A549 (cell line): ENCODE measurements at regions not wholly inside any gene's neighbourhood (a gene's known extent, or its start where the extent isn't known, plus 50 kb on each side); places are given as distances from the start of the nearest gene placed in this dataset.

ENCODE experiments used
- ATAC-seq, 2 experiments: fragments of 200-7000 bp in 1 of 2; fragments of >200 bp in 1 of 2; cut with Nextera tagmentation in 1 of 2; cut with Tn5 transposase in 1 of 2; 3 replicates each; pipeline versions ENCODE4 v1.8.0 to v1.9.1; 2018 to 2020; ENCODE audit warnings: mild to moderate bottlenecking in 1 of 2, moderate library complexity in 1 of 2
- CTCF ChIA-PET: fragments of 300-600 bp; sonication (Branson Sonifier 250); formaldehyde crosslinking; extraction: SDS; loops from one replicate; lab custom pipeline; 2021; ENCODE audit warnings: antibody characterized with exemption, inconsistent platforms; lab: Yijun Ruan, JAX
- POLR2A ChIA-PET: fragments of 350-600 bp; formaldehyde crosslinking; extraction: SDS; loops from one replicate; lab custom pipeline; 2021; ENCODE audit warnings: antibody characterized with exemption, inconsistent platforms; lab: Yijun Ruan, JAX
- DNase-seq, 2 experiments: peaks; one replicate each; pipeline versions ENCODE4 v3.0.0 to v3.0.0-alpha.2; 2011 to 2016; ENCODE audit warnings: low read depth in 1 of 2, low spot score in 1 of 2
- FAIRE-seq: peaks from 2 replicates; lab custom pipeline; 2011; peaks lifted over from hg19 to GRCh38; lab: Jason Lieb, UNC
- H3K27ac ChIP-seq, 2 experiments: fragments of >200 bp; sonication (Bioruptor Twin); formaldehyde crosslinking; 3 replicates each; pipeline ENCODE4 v1.5.1; 2016 to 2017
- H3K4me1 ChIP-seq: fragments of >200 bp; sonication (Bioruptor Twin); formaldehyde crosslinking; 3 replicates; pipeline ENCODE4 v1.6.1; 2016
- H3K4me2 ChIP-seq: fragments of >200 bp; sonication (Bioruptor Twin); formaldehyde crosslinking; 3 replicates; pipeline ENCODE4 v1.6.1; 2016
- H3K4me3 ChIP-seq: fragments of >200 bp; sonication (Bioruptor Twin); formaldehyde crosslinking; 3 replicates; pipeline ENCODE4 v1.5.1; 2016
- H3K9me3 ChIP-seq: fragments of >200 bp; sonication (Bioruptor Twin); formaldehyde crosslinking; 3 replicates; pipeline ENCODE4 v1.6.1; 2016
- BCL3 ChIP-seq: fragments of >200 bp; sonication (Bioruptor Twin); formaldehyde crosslinking; IDR thresholded peaks from 3 replicates; pipeline ENCODE4 v1.6.1; 2016
- BHLHE40 ChIP-seq: IDR thresholded peaks from 2 replicates; pipeline ENCODE4 v1.6.1; 2012; ENCODE audit warnings: low read depth, low read length, inconsistent platforms
- EHMT2 ChIP-seq: fragments of 200-600 bp; sonication (generic); IDR thresholded peaks from 2 replicates; pipeline ENCODE4 v1.6.1; 2016; ENCODE audit warnings: antibody characterized with exemption, low read depth, mild to moderate bottlenecking, moderate library complexity
- EP300 ChIP-seq, 2 experiments: fragments of >200 bp; sonication (Bioruptor Twin); formaldehyde crosslinking; IDR thresholded peaks; 2 replicates in 1 of 2; 3 replicates in 1 of 2; pipeline ENCODE4 v1.6.1; 2016 to 2017
- FOSL2 ChIP-seq, 2 experiments: fragments of 450-650 bp in 1 of 2; fragments of >200 bp in 1 of 2; sonication (Bioruptor Twin) in 1 of 2; formaldehyde crosslinking; IDR thresholded peaks; 2 replicates each; pipeline versions ENCODE4 v1.5.0 to v1.6.1; 2016 to 2020; ENCODE audit warnings: mild to moderate bottlenecking in 1 of 2, moderate library complexity in 1 of 2
- HEYL ChIP-seq: fragments of 250-450 bp; sonication (Bioruptor Pico); IDR thresholded peaks from 2 replicates; pipeline ENCODE4 v1.8.0; 2021; ENCODE audit warnings: mild to moderate bottlenecking, moderate library complexity
- HOXB13 ChIP-seq: fragments of 250-450 bp; sonication (Bioruptor Pico); IDR thresholded peaks from 2 replicates; pipeline ENCODE4 v1.5.0; 2020; ENCODE audit warnings: low read depth, mild to moderate bottlenecking, moderate library complexity
- JUN ChIP-seq, 2 experiments: fragments of >200 bp; sonication (Bioruptor Twin); formaldehyde crosslinking; IDR thresholded peaks; 2 replicates in 1 of 2; 3 replicates in 1 of 2; pipeline ENCODE4 v1.6.1; 2016 to 2017
- MAX ChIP-seq: IDR thresholded peaks from 2 replicates; pipeline ENCODE4 v1.6.1; 2012
- MYC ChIP-seq: IDR thresholded peaks from 2 replicates; pipeline ENCODE4 v1.6.1; 2012; ENCODE audit warnings: mild to moderate bottlenecking, inconsistent platforms, low read length, improper control_type of control experiment, borderline replicate concordance
- NPAS2 ChIP-seq: fragments of 250-450 bp; sonication (Bioruptor Pico); IDR thresholded peaks from 2 replicates; pipeline ENCODE4 v1.8.0; 2022; ENCODE audit warnings: mild to moderate bottlenecking, moderate library complexity, borderline replicate concordance
- NR3C1 ChIP-seq: fragments of >200 bp; sonication (Bioruptor Twin); formaldehyde crosslinking; IDR thresholded peaks from 3 replicates; pipeline ENCODE4 v1.6.1; 2017
- POLR2A ChIP-seq: IDR thresholded peaks from 2 replicates; pipeline ENCODE4 v1.6.1; 2012; ENCODE audit warnings: mild to moderate bottlenecking, low read length
- RAD21 ChIP-seq, 2 experiments: fragments of >200 bp in 1 of 2; sonication (Bioruptor Twin) in 1 of 2; formaldehyde crosslinking in 1 of 2; IDR thresholded peaks in 1 of 2; conservative IDR thresholded peaks in 1 of 2; 2 replicates in 1 of 2; 3 replicates in 1 of 2; pipeline ENCODE4 v1.6.1; 2012 to 2018; ENCODE audit warnings: inconsistent platforms in 1 of 2
- RARB ChIP-seq: fragments of 250-450 bp; sonication (Bioruptor Pico); IDR thresholded peaks from 2 replicates; pipeline ENCODE4 v1.8.0; 2021; ENCODE audit warnings: mild to moderate bottlenecking, moderate library complexity
- ZFP36 ChIP-seq: fragments of 450-650 bp; IDR thresholded peaks from 2 replicates; pipeline ENCODE4 v1.6.1; 2014; ENCODE audit warnings: borderline replicate concordance; ENCODE audit not compliant: partially characterized antibody
- WGBS: methylation state at CpG from one replicate; pipeline ENCODE4 v1.1.6; 2017; ENCODE audit errors: missing lambda C conversion rate; 5-methylcytosine and 5-hydroxymethylcytosine counted together
- TF ChIP-seq, protein P1 (sequence below): fragments of 150-350 bp; IDR thresholded peaks from 2 replicates; pipeline ENCODE4 v1.6.1; 2014; ENCODE audit warnings: low read depth, mild to moderate bottlenecking, low read length
- TF ChIP-seq, protein P2 (sequence below): fragments of 250-450 bp; sonication (Bioruptor Pico); IDR thresholded peaks from 2 replicates; pipeline ENCODE4 v1.5.0; 2021; ENCODE audit warnings: mild to moderate bottlenecking, moderate library complexity, borderline replicate concordance
- TF ChIP-seq, protein P3 (sequence below): fragments of 200-600 bp; sonication (generic); IDR thresholded peaks from 2 replicates; pipeline ENCODE4 v1.6.1; 2016; ENCODE audit warnings: antibody characterized with exemption, mild to moderate bottlenecking, moderate library complexity

DNA sequence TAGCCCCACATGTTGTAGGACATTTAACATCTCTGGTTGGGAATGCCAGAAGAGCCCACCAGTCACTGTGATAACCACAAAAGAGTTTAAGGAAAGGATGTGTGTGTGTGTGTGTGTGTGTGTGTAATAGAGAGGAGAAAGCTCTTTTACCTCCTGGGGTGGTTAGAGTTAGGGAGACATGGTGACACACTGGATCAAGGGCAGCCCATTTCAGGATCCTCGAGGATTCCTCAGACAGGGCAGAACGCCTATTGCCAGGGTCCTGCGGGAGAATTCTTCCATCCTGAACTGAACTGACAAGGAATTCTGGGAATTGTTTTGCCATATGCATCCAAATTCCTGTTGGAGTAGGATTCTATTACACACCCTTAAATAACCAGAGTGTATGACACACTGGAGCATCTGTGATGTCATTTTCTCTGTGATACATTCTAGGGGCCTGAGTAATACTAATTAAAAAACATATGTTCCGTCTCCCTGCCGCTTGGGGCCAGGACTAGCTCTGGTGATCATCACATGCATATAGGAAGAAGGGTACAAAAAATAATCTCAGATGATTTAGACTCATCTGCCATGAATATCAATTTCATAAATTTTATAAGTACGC is 156.4 kb upstream of the MMADHC start:
- H3K4me1 ChIP-seq: peaks cover 33% of the 10 kb centered on the region
- peak overlapping the region; percentile 52 to 70 for H3K27ac ChIP-seq
- no peak for FAIRE-seq
- ChIA-PET CTCF (no interaction called here), POLR2A (no interaction called here)
- H3K4me2 ChIP-seq: peak overlapping the region; percentile 49; the same call in 2 of the 3 replicates
- peak; percentile 56 to 73; a peak in 5 of 6 replicates for ATAC-seq
- TF ChIP-seq POLR2A (no peak), JUN (IDR thresholded peaks at IDR 0.05) (no peak), NR3C1 (no peak), EP300 (IDR thresholded peaks at IDR 0.05) (no peak), FOSL2 (IDR thresholded peaks at IDR 0.05) (no peak), FOSL2 (CRISPR knock-in tag; IDR thresholded peaks at IDR 0.05) (peak; percentile 59)
- TF ChIP-seq, protein P1, sequence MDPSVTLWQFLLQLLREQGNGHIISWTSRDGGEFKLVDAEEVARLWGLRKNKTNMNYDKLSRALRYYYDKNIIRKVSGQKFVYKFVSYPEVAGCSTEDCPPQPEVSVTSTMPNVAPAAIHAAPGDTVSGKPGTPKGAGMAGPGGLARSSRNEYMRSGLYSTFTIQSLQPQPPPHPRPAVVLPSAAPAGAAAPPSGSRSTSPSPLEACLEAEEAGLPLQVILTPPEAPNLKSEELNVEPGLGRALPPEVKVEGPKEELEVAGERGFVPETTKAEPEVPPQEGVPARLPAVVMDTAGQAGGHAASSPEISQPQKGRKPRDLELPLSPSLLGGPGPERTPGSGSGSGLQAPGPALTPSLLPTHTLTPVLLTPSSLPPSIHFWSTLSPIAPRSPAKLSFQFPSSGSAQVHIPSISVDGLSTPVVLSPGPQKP: no peak
- no peaks in the 10 kb centered on the region for H3K9me3 ChIP-seq
- DNase-seq: peak in 1 of 2 experiments; percentile 57
- H3K4me3 ChIP-seq: no peak overlapping the region
- 77% methylated on average over 6 of the region's 6 CpGs for WGBS

GRCh38 chr2:149741646-149742045 is 154.1 kb upstream of the MMADHC start:
- no peak for TF ChIP-seq NPAS2 (CRISPR knock-in tag)
- TF ChIP-seq, all 56 proteins: peak for 0
- ChIA-PET POLR2A (no interaction called here), CTCF (no interaction called here)
- Histone ChIP-seq H3K27ac (no peak overlapping the region), H3K9me3 (no peaks in the 10 kb centered on the region), H3K4me2 (no peak overlapping the region), H3K4me1 (peaks cover 26% of the 10 kb centered on the region), H3K4me3 (no peak overlapping the region)
- 95% methylated on average over 1 of the region's 1 CpG for WGBS
- no peak for FAIRE-seq
- no peak for ATAC-seq
- no peak for DNase-seq

DNA sequence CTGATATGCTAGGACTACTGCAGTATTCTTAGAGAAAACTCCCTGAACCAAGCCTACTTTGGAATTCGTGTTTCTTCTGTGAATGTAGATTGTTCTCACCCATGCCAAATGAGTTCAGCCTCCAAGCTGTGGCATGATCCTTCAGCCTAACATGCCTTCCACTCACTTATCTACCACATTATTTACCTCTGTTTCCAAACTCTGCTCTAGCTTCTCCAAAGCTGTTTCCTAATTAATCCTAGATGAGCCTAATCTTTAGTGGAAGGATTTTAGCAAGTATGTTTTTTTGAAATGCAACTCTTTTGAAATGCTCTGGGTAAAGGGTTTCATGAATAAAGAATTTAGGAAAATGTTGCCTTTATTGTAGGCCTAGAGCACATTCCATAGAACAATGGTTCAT is 152.9 kb upstream of the MMADHC start:
- H3K4me3 ChIP-seq: no peak overlapping the region
- ChIA-PET CTCF (no interaction called here), POLR2A (no interaction called here)
- peak overlapping the region in 1 of 2 experiments; percentile 24; a peak in 1 of 6 replicates for H3K27ac ChIP-seq
- 0 out of 3 replicates have a peak, but pooled peaks cover 2% of the 10 kb centered on the region for H3K9me3 ChIP-seq
- FAIRE-seq (no peak), ATAC-seq (no peak), DNase-seq (no peak)
- TF ChIP-seq MYC (no peak), MAX (no peak), ZFP36 (no peak), POLR2A (no peak), RAD21 (conservative IDR thresholded peaks at IDR 0.05 in 1 of 2, IDR thresholded peaks at IDR 0.05 in 1 of 2) (no peak), FOSL2 (IDR thresholded peaks at IDR 0.05) (no peak), FOSL2 (CRISPR knock-in tag; IDR thresholded peaks at IDR 0.05) (no peak), BHLHE40 (no peak), RARB (no peak), BCL3 (no peak), HOXB13 (no peak), EHMT2 (no peak), NR3C1 (no peak), HEYL (no peak)
- TF ChIP-seq, protein P2, sequence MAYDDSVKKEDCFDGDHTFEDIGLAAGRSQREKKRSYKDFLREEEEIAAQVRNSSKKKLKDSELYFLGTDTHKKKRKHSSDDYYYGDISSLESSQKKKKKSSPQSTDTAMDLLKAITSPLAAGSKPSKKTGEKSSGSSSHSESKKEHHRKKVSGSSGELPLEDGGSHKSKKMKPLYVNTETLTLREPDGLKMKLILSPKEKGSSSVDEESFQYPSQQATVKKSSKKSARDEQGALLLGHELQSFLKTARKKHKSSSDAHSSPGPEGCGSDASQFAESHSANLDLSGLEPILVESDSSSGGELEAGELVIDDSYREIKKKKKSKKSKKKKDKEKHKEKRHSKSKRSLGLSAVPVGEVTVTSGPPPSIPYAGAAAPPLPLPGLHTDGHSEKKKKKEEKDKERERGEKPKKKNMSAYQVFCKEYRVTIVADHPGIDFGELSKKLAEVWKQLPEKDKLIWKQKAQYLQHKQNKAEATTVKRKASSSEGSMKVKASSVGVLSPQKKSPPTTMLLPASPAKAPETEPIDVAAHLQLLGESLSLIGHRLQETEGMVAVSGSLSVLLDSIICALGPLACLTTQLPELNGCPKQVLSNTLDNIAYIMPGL (CRISPR knock-in tag): no peak
- TF ChIP-seq, protein P3, sequence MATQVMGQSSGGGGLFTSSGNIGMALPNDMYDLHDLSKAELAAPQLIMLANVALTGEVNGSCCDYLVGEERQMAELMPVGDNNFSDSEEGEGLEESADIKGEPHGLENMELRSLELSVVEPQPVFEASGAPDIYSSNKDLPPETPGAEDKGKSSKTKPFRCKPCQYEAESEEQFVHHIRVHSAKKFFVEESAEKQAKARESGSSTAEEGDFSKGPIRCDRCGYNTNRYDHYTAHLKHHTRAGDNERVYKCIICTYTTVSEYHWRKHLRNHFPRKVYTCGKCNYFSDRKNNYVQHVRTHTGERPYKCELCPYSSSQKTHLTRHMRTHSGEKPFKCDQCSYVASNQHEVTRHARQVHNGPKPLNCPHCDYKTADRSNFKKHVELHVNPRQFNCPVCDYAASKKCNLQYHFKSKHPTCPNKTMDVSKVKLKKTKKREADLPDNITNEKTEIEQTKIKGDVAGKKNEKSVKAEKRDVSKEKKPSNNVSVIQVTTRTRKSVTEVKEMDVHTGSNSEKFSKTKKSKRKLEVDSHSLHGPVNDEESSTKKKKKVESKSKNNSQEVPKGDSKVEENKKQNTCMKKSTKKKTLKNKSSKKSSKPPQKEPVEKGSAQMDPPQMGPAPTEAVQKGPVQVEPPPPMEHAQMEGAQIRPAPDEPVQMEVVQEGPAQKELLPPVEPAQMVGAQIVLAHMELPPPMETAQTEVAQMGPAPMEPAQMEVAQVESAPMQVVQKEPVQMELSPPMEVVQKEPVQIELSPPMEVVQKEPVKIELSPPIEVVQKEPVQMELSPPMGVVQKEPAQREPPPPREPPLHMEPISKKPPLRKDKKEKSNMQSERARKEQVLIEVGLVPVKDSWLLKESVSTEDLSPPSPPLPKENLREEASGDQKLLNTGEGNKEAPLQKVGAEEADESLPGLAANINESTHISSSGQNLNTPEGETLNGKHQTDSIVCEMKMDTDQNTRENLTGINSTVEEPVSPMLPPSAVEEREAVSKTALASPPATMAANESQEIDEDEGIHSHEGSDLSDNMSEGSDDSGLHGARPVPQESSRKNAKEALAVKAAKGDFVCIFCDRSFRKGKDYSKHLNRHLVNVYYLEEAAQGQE: no peak
- H3K4me2 ChIP-seq: no peak overlapping the region
- WGBS: 90% methylated on average over 1 of the region's 1 CpG
- H3K4me1 ChIP-seq: peaks cover 22% of the 10 kb centered on the region
